Chondrocyte (in vitro differentiated cells): ENCODE measurements at regions not wholly inside any gene's neighbourhood (a gene's known extent, or its start where the extent isn't known, plus 50 kb on each side); places are given as distances from the start of the nearest gene placed in this dataset.

Experiments used
- DNase-seq: peaks from one replicate; pipeline ENCODE4 v3.0.0; 2021; ENCODE audit warnings: mixed read lengths, low spot score
- H3K27ac Mint-ChIP-seq: one replicate; pipeline ENCODE4 v1.8.0; 2021; ENCODE audit warnings: mild to moderate bottlenecking, moderate library complexity, mixed read lengths; ENCODE audit not compliant: unreplicated experiment
- H3K27me3 Mint-ChIP-seq: 2 replicates; pipeline ENCODE4 v1.8.0; 2021; ENCODE audit warnings: low read depth, mixed read lengths
- H3K36me3 Mint-ChIP-seq: 2 replicates; pipeline ENCODE4 v1.8.0; 2021; ENCODE audit warnings: low read depth, mixed read lengths
- H3K4me1 Mint-ChIP-seq: 2 replicates; pipeline ENCODE4 v1.8.0; 2021; ENCODE audit warnings: low read depth, mild to moderate bottlenecking, mixed read lengths
- H3K4me3 Mint-ChIP-seq: one replicate; pipeline ENCODE4 v1.8.0; 2021; ENCODE audit warnings: mild to moderate bottlenecking, moderate library complexity, mixed read lengths; ENCODE audit not compliant: unreplicated experiment
- H3K9me3 Mint-ChIP-seq: 2 replicates; pipeline ENCODE4 v1.8.0; 2021; ENCODE audit warnings: low read depth, mixed read lengths
- TF ChIP-seq, protein P1 (sequence below): fragments of 200-600 bp; sonication (generic); IDR thresholded peaks from 2 replicates; pipeline ENCODE4 v1.5.0; 2021; ENCODE audit warnings: antibody characterized with exemption, mild to moderate bottlenecking, moderate library complexity

DNA sequence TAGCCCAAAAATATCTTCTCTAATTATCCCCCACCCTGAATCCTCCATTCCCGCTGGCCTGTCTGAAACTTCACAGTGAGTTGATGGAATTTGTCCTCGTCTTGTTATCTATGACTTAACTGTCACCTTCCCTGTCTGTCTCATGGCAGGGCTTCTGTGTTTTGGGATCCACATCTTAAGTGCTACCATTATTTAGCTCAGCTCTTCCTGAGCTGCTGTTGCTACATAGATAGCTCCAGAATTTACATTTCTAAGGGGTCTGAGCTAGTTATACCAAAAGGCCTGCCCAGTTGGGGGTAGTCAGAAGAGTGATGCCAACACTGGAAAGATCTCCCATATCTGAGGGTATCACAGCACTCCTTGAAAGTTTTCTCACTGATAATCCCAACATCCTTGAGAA lies 57.0 kb upstream of the CDKN3 start:
- TF ChIP-seq, protein P1, sequence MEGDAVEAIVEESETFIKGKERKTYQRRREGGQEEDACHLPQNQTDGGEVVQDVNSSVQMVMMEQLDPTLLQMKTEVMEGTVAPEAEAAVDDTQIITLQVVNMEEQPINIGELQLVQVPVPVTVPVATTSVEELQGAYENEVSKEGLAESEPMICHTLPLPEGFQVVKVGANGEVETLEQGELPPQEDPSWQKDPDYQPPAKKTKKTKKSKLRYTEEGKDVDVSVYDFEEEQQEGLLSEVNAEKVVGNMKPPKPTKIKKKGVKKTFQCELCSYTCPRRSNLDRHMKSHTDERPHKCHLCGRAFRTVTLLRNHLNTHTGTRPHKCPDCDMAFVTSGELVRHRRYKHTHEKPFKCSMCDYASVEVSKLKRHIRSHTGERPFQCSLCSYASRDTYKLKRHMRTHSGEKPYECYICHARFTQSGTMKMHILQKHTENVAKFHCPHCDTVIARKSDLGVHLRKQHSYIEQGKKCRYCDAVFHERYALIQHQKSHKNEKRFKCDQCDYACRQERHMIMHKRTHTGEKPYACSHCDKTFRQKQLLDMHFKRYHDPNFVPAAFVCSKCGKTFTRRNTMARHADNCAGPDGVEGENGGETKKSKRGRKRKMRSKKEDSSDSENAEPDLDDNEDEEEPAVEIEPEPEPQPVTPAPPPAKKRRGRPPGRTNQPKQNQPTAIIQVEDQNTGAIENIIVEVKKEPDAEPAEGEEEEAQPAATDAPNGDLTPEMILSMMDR: no peak
- Mint-ChIP-seq H3K27me3 (no peaks in the 10 kb centered on the region), H3K27ac (no peak overlapping the region), H3K9me3 (no peaks in the 10 kb centered on the region), H3K4me3 (no peak overlapping the region), H3K4me1 (peaks cover 24% of the 10 kb centered on the region), H3K36me3 (no peaks in the 10 kb centered on the region)
- no peak for DNase-seq

DNA sequence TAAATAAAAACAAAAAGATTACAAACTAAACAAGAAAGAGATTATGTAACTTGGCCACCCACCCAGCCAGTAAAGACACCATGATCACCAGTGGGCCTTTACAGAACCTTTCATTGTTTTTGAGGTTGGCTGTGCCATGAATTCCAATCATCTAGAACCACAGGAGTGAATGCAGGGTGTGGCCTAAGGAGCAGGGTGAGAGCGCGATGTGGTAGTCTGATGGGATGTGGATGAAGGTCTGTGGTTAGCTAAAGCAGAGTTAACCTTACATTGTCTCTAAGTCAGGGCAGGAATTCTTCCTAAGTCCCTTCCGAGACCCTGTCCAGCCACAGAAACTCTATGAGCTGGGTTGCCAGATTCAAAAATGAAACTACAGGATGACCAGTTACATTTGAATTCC lies 54.0 kb upstream of the CDKN3 start:
- no peak overlapping the region for H3K27ac Mint-ChIP-seq
- no peak overlapping the region for H3K4me3 Mint-ChIP-seq
- H3K9me3 Mint-ChIP-seq: no peaks in the 10 kb centered on the region
- no peak for DNase-seq
- no peaks in the 10 kb centered on the region for H3K36me3 Mint-ChIP-seq
- TF ChIP-seq, protein P1: no peak
- H3K27me3 Mint-ChIP-seq: no peaks in the 10 kb centered on the region
- H3K4me1 Mint-ChIP-seq: peaks cover 24% of the 10 kb centered on the region

DNA sequence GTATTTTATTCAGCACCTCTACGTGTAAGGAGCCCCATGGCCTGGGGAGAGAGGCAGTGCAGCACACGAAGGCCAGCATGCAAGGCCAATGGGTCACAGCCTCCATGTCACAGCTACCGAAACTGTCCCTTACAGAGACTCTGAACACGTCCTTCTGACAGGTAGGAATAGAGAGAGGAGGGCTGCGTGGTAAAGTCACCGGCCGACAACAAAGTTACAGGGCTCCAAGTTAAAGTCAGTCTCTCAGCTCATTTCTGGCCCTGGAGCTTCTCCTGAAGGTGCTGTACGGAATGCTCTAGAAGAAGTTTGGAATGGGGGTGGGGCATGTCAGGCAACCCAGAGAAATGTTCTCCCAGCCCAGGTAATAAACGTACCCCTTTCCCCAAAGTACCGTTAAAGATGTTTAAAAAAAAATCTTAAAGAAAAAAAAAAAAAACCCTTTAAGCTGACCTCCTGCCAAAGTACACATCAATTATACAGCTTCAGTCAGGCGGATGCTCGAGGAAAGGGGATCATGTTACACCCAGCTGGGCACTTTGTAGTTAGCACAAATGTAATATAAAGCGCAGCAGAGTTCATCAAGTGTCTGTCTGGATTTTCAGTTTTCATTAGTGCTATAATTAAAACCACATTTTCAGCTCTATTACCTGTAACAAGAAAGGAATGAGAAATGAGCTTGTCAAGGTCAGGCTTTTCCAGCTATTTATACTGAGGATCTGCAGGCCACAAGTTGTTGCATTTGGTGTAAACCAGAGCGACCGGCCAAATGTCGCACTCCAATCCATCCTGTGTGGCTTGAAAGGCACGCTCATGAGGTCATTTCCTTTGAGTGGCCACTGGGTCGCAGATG lies 53.3 kb upstream of the CDKN3 start:
- DNase-seq: no peak

DNA sequence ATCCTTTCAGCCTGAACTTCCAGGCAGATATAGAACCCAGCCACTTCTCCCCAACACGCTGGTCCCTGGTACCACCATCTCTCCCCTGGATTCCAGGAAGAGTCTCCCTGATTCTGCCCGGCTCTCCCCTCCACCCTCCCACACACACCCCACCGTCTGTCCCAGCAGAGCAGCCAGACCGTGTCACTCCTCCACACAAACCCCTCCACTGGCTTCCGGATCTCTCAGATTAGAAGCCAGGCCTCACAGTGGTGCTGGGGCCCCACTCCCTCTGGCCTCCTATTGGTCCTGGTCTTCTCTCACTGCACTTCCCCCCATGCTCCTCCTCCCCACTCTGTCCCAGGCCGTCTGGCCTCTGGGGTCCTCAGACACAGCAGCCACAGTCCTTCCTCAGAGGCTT lies 52.4 kb upstream of the CDKN3 start:
- no peak for DNase-seq
- Mint-ChIP-seq H3K27ac (no peak overlapping the region), H3K36me3 (no peaks in the 10 kb centered on the region), H3K9me3 (no peaks in the 10 kb centered on the region), H3K4me1 (peaks cover 29% of the 10 kb centered on the region), H3K27me3 (no peaks in the 10 kb centered on the region), H3K4me3 (no peak overlapping the region)
- TF ChIP-seq, protein P1: no peak

More for the DNA sequence above, 53.3 kb upstream of the CDKN3 start:
- Mint-ChIP-seq H3K36me3 (no peaks in the 10 kb centered on the region), H3K9me3 (no peaks in the 10 kb centered on the region), H3K4me3 (no peak overlapping the region), H3K27me3 (no peaks in the 10 kb centered on the region), H3K4me1 (peaks cover 24% of the 10 kb centered on the region), H3K27ac (peak overlapping the region; percentile 68)
- TF ChIP-seq, protein P1: no peak

DNA sequence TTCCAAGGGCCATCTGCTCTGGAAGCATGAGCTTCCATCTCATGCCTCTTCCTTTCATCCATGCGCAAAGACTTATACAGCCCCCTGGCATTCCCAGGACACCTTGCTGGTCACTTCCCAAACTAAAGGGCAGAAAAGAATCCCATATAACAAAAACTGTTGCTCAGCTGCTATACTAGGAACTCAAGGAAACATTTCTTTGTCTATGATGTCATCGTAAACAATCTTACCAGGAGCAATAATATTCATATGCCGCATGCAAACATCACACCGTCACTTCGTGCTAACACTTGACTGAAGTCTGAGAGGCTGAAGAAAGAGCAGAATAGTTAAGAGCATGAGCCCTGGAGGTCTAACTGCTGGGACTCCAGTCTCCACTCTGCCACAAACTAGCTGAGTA lies 50.5 kb upstream of the CDKN3 start:
- Mint-ChIP-seq H3K27ac (no peak overlapping the region), H3K4me3 (no peak overlapping the region), H3K36me3 (no peaks in the 10 kb centered on the region), H3K9me3 (no peaks in the 10 kb centered on the region), H3K27me3 (no peaks in the 10 kb centered on the region), H3K4me1 (peaks cover 38% of the 10 kb centered on the region)
- no peak for DNase-seq
- TF ChIP-seq, protein P1: no peak
